ENCODE measurements at regions not wholly inside any gene's neighbourhood (a gene's known extent, or its start where the extent isn't known, plus 50 kb on each side); places are given as distances from the start of the nearest gene placed in this dataset.
A peak's percentile ranks its signal among the peaks of the same experiment; 100 is the strongest.

DNA sequence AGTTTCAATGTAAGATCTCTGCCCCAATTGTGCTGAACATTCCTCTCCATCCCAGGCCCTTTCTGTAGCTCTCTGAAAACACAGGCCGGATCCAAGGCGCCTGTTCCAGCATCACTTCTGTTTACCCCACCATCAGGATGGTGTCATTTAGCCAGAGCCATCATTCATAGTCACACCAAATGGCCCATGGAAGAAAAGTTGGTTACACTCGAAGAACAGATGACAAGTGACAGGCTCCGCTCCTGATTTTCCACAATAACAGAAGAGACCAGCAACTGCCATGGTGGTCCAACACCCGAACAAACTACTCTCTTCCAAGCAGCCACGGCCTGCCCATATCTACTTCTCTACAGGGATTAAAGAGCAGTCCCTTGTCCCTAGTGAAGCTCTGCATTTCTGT, 59.9 kb upstream of the PROX1 start:
- Histone ChIP-seq H3K4me3 (no peak overlapping the region), H3K9me3 (no peaks in the 10 kb centered on the region), H3K4me1 (no peaks in the 10 kb centered on the region), H3K27ac (no peak overlapping the region), H3K27me3 (no peaks in the 10 kb centered on the region), H3K36me3 (no peaks in the 10 kb centered on the region)
- DNase-seq (ENCODE audit: low spot score), result no peak
- TF ChIP-seq, protein P1, sequence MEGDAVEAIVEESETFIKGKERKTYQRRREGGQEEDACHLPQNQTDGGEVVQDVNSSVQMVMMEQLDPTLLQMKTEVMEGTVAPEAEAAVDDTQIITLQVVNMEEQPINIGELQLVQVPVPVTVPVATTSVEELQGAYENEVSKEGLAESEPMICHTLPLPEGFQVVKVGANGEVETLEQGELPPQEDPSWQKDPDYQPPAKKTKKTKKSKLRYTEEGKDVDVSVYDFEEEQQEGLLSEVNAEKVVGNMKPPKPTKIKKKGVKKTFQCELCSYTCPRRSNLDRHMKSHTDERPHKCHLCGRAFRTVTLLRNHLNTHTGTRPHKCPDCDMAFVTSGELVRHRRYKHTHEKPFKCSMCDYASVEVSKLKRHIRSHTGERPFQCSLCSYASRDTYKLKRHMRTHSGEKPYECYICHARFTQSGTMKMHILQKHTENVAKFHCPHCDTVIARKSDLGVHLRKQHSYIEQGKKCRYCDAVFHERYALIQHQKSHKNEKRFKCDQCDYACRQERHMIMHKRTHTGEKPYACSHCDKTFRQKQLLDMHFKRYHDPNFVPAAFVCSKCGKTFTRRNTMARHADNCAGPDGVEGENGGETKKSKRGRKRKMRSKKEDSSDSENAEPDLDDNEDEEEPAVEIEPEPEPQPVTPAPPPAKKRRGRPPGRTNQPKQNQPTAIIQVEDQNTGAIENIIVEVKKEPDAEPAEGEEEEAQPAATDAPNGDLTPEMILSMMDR (IDR thresholded peaks at IDR 0.05), result no peak

DNA sequence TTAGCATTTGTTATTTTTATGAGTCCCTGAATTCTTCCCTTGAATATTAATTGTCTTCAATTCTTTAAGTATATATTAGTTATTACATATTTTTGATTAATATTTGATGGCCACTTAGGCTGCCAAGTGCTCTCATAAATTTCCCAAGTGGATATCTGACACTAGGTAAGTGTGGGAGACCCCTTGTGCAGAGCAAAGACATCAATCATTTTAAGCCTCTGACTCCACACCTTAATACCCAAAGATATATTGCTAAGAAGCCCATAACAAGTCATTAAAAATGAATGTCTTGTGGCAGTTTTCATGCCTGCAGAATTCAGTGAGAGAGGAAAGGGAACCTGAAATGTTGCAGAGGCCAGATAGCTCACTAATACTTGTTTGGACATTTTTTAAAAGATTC, 58.4 kb upstream of the PROX1 start:
- H3K4me3 ChIP-seq, result no peak overlapping the region
- H3K27ac ChIP-seq, result no peak overlapping the region
- TF ChIP-seq, protein P1 (IDR thresholded peaks at IDR 0.05), result no peak
- no peaks in the 10 kb centered on the region for H3K36me3 ChIP-seq
- H3K4me1 ChIP-seq, result peaks cover 0 to 3% of the 10 kb centered on the region in 2 donors
- no peak for DNase-seq (ENCODE audit: low spot score)
- no peaks in the 10 kb centered on the region for H3K27me3 ChIP-seq
- H3K9me3 ChIP-seq, result no peaks in the 10 kb centered on the region

DNA sequence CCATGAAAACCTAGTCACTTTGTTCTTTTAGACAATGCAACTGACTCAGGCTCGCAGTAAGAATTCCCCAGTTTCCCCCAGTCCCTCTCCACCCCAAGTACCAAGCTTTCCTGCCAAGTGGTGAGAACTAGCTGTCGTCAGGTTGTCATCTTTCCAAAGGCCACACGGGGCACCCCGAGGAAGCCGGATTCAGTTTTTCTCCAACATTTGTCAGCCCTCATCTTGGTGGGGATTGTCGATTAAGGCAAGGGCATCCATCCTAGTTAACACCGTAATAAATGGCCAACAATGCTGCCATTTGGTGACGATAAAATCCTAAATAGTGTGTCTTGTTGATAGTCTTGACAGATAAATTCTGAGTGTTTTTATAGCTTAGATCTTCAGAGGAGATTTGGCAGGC, 55.9 kb upstream of the PROX1 start:
- H3K4me1 ChIP-seq, result peaks cover 0 to 8% of the 10 kb centered on the region in 2 donors
- DNase-seq (ENCODE audit: low spot score), result no peak
- no peaks in the 10 kb centered on the region for H3K27me3 ChIP-seq
- no peak overlapping the region for H3K4me3 ChIP-seq
- TF ChIP-seq, protein P1 (IDR thresholded peaks at IDR 0.05), result no peak
- H3K27ac ChIP-seq, result no peak overlapping the region
- H3K36me3 ChIP-seq, result no peaks in the 10 kb centered on the region
- no peaks in the 10 kb centered on the region for H3K9me3 ChIP-seq

DNA sequence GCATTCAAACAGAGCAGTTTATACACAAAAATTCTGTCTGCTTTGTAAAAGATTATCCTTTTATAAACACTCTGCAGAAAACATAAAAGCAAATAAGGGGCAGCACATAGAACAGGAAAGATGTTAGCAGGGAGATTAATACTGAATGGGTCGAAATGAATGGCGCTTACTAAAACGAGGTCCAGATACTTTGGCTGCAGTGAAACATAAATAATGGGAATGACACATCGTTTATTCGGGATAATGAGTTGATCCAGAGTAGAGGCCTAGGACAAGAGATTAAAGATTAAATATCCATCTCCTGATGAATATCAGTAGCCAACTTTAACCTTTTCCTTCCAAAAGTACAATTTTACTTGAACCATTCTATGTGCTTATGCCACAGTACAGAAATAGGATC, 54.4 kb upstream of the PROX1 start:
- H3K4me3 ChIP-seq, result no peak overlapping the region
- H3K27me3 ChIP-seq, result no peaks in the 10 kb centered on the region
- no peak for DNase-seq (ENCODE audit: low spot score)
- H3K27ac ChIP-seq, result no peak overlapping the region
- no peaks in the 10 kb centered on the region for H3K9me3 ChIP-seq
- H3K36me3 ChIP-seq, result no peaks in the 10 kb centered on the region
- TF ChIP-seq, protein P1 (IDR thresholded peaks at IDR 0.05), result no peak
- H3K4me1 ChIP-seq, result peaks cover 0 to 8% of the 10 kb centered on the region in 2 donors

DNA sequence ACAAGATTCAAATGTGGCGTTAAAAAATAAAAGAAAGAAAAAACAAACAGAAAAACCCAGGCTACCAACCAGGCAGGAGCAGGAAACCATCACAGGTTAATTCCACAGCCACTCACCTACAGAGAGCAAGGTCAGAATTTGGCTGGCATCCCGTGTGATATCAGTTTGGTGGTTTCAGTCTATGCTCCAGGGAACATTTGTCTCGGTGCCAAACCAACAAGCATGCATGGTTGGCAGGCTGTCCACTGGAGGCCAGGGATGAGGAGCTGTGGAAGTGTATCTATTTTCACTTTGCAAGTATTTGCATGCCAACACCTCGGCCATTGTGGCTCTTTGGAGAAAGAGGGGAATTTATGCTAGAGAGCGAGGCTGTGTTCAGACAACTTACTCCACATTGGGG, 53.1 kb upstream of the PROX1 start:
- peak overlapping the region in 1 of 2 donors; percentile 54 for H3K27ac ChIP-seq
- no peak for DNase-seq (ENCODE audit: low spot score)

DNA sequence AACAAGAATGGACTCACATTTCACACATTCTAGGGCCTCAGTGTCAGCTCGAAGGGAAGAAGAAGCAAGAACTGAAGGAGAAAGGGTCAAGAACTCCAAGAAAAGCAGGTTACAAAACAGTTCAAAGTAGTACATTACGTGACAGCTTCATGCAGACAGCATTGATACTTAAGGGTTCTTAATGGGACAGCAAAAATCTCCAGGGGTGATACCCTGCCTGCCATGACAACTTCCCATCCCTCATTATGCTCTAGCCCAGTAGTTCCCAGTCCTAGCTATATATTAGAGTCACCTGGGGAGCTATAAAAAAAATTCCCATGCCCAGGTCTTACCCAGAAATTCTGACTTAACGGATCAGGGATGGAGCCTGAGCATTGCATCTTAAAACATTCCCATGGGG, 51.2 kb upstream of the PROX1 start:
- peaks cover 0 to 8% of the 10 kb centered on the region in 2 donors for H3K4me1 ChIP-seq
- H3K4me3 ChIP-seq, result no peak overlapping the region
- no peak overlapping the region for H3K27ac ChIP-seq
- no peak for DNase-seq (ENCODE audit: low spot score)
- TF ChIP-seq, protein P1 (IDR thresholded peaks at IDR 0.05), result no peak
- no peaks in the 10 kb centered on the region for H3K9me3 ChIP-seq
- H3K27me3 ChIP-seq, result no peaks in the 10 kb centered on the region
- H3K36me3 ChIP-seq, result no peaks in the 10 kb centered on the region

More for the DNA sequence above, 53.1 kb upstream of the PROX1 start:
- H3K4me3 ChIP-seq, result no peak overlapping the region
- no peaks in the 10 kb centered on the region for H3K36me3 ChIP-seq
- H3K27me3 ChIP-seq, result no peaks in the 10 kb centered on the region
- peaks cover 0 to 8% of the 10 kb centered on the region in 2 donors for H3K4me1 ChIP-seq
- no peaks in the 10 kb centered on the region for H3K9me3 ChIP-seq
- TF ChIP-seq, protein P1 (IDR thresholded peaks at IDR 0.05), result no peak
